Right lung (tissue), 2 donors: ENCODE measurements at regions not wholly inside any gene's neighbourhood (a gene's known extent, or its start where the extent isn't known, plus 50 kb on each side); places are given as distances from the start of the nearest gene placed in this dataset.

Experiments used
- DNase-seq, 2 donors: peaks; one replicate each; pipeline ENCODE4 v3.0.0-alpha.2; 2013

DNA sequence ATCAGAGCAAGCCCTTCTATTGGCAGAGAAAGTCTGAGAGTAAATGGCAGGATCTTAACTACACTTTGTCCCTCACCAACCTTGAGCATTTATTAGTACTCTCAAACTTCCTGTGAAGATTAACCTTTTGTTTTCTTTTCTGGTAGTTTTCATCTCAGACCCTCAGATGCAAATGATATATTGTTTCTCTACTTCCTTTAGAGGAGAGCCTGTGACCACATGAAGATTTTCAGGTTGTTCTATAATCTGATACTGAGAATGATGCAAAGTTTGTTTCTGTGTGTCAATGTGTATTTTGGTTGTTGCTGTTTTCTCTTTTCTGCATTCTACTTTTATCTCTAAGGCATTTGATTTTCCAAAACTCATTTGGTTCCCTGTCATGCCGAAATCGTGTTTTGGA lies 165.8 kb upstream of the CYSLTR1 start:
- no peak for DNase-seq

DNA sequence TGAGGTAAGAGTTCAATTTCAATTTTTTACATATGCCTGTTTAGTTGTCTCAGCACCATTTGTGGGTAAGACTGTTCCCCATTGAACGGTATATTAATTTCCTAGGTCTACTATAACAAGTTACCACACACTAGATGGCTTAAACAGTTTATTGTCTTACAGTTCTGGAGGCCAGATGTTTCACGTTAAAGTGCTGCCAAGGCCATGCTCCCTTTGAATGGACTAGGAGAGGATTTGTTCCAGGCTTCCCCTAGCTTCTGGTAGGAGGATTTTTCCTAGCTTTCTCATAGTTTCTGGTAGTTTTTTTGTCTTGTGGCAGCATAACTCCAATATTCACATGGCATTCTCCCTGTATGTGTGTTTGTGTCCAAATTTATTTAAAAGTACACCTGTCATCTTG lies 149.3 kb upstream of the CYSLTR1 start:
- no peak for DNase-seq

DNA sequence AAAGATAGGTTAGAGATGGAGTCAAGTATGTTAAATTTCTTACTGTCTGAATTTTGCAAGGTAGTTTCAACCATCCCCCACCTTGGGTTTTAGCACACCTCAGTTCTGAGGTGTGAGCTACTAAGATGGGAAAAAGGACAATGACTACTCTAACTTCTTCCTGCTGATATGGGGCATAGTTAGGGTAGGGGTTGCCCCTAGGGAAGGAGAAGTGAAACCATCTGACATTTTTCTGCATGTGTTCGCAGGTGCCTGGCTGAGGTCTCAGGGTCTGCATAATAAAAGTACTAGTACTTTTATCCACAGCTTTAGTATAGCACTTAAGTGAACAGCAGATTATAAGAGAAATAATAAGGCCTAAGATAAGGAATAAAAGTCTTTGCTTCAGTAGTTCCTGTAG lies 129.5 kb upstream of the CYSLTR1 start:
- no peak for DNase-seq

DNA sequence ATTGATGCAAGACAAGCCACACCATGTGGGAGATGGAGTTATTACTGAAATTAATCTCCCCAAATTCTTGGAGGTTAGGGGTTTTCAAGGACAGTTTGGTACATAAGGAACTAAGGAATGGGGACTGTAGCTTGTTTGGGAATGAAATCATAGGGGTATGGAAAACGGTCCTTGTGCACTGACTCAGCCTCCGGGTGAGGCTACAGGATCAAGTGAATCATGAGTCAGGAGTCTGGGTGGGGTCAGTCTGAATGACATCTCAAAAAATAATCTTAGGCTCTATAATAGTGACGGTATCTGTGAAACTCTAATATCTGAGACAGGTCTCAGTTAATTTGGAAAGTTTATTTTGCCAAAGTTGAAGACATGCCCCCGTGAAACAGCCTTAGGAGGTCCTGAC lies 128.5 kb upstream of the CYSLTR1 start:
- no peak for DNase-seq

DNA sequence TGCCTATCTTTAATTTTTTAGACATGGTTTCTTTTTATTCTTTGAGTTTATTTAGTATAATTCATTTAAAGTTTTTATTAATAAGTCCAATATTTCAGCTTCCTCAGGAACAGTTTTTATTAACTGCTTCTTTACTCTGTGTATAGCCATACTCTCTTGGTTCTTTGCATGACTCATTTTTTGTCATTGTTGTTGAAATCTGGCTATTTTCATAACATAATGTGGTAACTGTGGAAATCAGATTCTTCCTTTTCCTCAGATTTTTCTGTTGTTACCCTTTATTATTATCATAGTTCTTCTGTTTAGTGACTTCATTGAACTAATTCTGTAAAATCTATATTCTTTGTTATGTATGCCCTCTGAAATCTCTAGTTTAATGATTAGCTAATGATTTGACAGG lies 124.9 kb upstream of the CYSLTR1 start:
- DNase-seq: no peak

DNA sequence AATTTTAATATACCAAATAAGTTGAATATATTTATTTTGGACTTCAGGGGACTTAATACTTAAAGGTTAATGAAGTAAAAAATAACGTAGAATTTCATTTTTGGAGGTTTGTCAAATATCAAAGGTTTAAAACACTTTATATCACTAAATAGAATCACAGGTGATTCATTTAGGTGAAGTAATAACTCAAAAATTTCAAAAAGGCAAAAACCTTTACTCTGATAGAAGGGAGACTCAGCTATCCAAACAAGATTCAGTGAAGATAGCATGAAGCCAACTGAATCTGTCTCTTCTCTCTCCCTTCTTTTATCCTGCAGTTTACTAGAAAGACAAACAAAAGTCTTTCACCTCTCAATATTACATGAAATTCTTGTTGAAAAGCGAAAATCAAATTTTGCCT lies 110.2 kb upstream of the CYSLTR1 start:
- no peak for DNase-seq

DNA sequence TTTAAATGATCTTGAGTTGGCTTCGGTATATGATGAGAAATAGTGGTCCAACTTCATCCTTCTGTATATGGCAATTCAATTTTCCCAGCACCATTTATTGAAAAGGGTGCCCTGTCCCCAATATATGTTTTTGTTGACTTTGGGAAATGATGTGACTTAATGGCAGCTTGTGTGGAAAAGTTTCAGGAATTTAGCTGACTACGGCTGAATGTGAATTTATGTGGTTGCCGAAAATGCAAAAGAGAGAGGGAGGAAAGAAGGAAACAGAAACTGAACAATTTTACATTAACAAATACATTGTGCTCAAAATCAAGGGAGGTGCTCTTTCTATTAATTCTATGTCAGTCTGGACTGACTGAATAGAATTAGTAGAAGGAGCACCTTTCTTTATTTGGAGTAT lies 101.8 kb upstream of the CYSLTR1 start:
- no peak for DNase-seq

DNA sequence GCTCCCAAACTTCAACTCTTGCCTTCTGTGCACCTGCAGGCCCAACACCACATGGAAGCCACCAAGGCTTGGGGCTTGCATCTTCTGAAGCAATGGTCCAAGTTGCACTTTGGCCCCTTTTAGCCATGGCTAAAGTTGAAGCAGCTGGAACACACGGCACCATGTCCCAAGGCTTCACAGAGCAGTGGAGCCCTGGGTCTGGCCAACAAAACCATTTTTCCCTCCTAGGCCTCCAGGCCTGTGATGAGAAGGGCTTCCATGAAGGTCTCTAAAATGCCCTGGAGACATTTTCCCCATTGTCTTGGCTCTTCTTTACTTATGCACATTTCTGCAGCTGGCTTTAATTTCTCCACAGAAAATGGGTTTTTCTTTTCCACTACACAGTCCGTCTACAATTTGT lies 61.3 kb upstream of the CYSLTR1 start:
- no peak for DNase-seq

DNA sequence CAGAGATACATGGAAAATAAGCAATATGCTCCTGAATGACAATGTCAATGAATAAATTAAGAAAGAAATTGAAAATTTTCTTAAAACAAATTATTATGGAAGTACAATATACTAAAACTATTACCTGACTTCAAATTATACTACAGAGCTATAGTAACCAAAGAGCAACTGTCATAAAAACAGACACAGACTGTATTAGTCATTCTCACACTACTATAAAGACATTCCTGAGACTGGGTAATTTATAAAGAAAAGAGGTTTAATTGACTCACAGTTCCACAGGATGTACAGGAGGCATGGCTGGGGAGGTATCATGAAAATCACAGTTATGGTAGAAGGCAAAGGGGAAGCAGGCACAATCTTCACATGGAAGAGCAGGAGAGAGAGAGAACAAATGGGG lies 60.0 kb upstream of the CYSLTR1 start:
- DNase-seq: no peak

DNA sequence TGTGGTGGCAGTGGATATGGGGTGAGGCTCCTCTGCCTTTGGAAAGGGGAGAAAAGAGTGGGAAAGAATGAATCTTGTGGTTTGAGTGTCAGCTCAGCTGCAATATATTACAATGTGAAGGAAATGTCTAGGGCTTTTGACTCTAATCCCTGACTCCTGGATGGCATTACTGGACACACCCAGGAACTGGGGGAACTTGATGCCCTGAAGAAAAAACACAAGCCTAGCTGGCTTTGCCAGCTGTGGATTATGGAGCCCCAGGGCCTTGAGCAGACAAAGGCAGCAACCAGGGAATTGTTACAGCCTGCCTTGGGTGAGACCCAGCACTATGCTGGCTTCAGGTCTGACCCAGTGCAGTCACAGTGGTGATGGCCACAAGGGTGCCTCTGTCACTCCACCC lies 57.1 kb upstream of the CYSLTR1 start:
- no peak for DNase-seq

DNA sequence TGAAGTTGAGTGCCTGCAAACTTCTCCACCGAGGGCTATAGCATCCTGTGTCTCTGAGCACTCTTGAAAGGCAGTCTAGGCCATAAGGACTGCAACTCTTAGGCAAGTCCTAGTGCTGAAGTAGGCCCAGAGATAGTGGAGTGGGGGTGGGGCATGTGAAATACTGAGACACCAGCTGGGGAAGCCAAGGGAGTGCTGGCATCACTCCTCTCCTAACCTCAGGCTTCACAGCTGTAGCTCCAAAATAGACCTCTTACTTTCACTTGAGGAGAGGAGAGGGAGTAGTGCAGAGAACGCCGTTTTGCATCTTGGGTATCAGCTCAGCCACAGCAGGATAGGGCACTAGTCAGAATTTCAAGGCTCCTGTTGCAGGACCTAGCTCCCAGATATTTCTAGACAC lies 56.2 kb upstream of the CYSLTR1 start:
- DNase-seq: no peak

DNA sequence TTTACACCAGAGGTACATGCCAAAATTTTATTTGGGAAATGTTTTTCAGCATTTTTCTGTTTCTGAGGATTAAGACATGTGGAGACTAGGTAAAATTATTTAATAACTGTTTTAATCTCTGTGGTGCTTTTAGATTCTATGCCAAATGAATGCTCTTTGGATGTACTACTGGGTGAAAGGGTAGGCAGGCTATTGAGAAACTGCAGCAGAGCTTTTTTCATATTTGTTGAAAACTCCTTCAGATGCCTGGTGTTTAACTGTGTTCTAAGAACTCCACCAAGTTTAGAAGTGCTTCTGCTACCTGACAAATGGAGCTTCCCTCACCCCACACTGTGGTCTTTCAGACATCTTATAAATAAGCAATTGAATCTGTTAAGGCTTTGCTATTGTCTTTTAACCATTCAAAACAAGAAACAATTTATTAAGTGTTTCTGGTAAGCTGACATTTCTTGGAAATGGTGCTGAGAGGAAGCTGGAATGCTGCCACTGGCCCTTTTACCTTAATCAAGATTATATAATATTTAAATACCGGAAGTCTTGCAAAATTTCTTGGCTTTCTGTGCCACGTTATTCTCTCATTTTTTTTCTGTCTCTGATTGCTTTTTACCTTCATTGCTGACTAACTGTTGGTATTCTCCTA lies 51.2 kb upstream of the CYSLTR1 start:
- no peak for DNase-seq
